Mammary epithelial cell (primary cell): ENCODE measurements at regions not wholly inside any gene's neighbourhood (a gene's known extent, or its start where the extent isn't known, plus 50 kb on each side); places are given as distances from the start of the nearest gene placed in this dataset.

ENCODE experiments used
- CTCF ChIP-seq, 2 donors: IDR thresholded peaks in 1 of 2; conservative IDR thresholded peaks in 1 of 2; 2 replicates each; pipeline ENCODE4 v1.5.1; 2011 to 2012; ENCODE audit warnings: inconsistent platforms in 2 of 2, low read length in 2 of 2, mild to moderate bottlenecking in 2 of 2, control low read depth in 1 of 2, low read depth in 1 of 2; ENCODE audit not compliant: insufficient read depth in 1 of 2; ENCODE audit errors: extremely low read depth in 1 of 2
- EZH2 ChIP-seq: IDR thresholded peaks from 2 replicates; pipeline ENCODE4 v1.6.1; 2012; ENCODE audit warnings: low read length, inconsistent platforms, borderline replicate concordance

- TF ChIP-seq CTCF (conservative IDR thresholded peaks at IDR 0.05 in 1 of 2, IDR thresholded peaks at IDR 0.05 in 1 of 2; ENCODE audit: extremely low read depth in 1 of 2, insufficient read depth in 1 of 2, low read depth in 1 of 2, low read length in 2 of 2) (no peak), EZH2 (no peak)
Measured at GRCh38 chr6:85866758-85867401, 224.2 kb upstream of the SYNCRIP start.
